IMR-90 (cell line): ENCODE measurements at regions not wholly inside any gene's neighbourhood (a gene's known extent, or its start where the extent isn't known, plus 50 kb on each side); places are given as distances from the start of the nearest gene placed in this dataset.

Source experiments
- ATAC-seq: fragments of 200-7000 bp; cut with Tn5 transposase; 2 replicates; pipeline ENCODE4 v1.9.1; 2020; ENCODE audit warnings: low read depth, mild to moderate bottlenecking, moderate library complexity
- BruUV-seq: library from RNA; stranded (reverse); fragments of 400-500 nt; replicated peaks from 2 replicates; lab custom pipeline; 2021; lab: Mats Ljungman, UMichigan
- CTCF ChIA-PET: fragments of 300-600 bp; formaldehyde crosslinking; extraction: SDS; loops from one replicate; lab custom pipeline; 2021; ENCODE audit warnings: antibody characterized with exemption; lab: Yijun Ruan, JAX
- POLR2A ChIA-PET: fragments of 300-600 bp; sonication (Branson Sonifier 250); formaldehyde crosslinking; loops from one replicate; lab custom pipeline; 2022; ENCODE audit warnings: antibody characterized with exemption; ENCODE audit not compliant: unreplicated experiment; lab: Charles Lee
- DNase-seq: peaks from one replicate; pipeline ENCODE4 v3.0.0; 2013
- H2AFZ ChIP-seq: replicated peaks from 2 replicates; pipeline ENCODE3; 2013; ENCODE audit warnings: low read length, mild to moderate bottlenecking; ENCODE audit not compliant: poor library complexity
- H2AK5ac ChIP-seq: 2 replicates; pipeline ENCODE4 v1.6.1; 2013; ENCODE audit warnings: low read depth, low read length, inconsistent platforms
- H2AK9ac ChIP-seq: replicated peaks from 2 replicates; pipeline ENCODE3; 2013; ENCODE audit warnings: mild to moderate bottlenecking, low read depth, low read length, moderate library complexity; ENCODE audit not compliant: poor library complexity
- H2BK120ac ChIP-seq: 2 replicates; pipeline ENCODE4 v1.6.1; 2013; ENCODE audit warnings: low read depth, low read length, inconsistent platforms
- H2BK15ac ChIP-seq: 3 replicates; pipeline ENCODE4 v1.6.1; 2013; ENCODE audit warnings: low read depth, low read length, inconsistent platforms
- H2BK20ac ChIP-seq: 2 replicates; pipeline ENCODE4 v1.6.1; 2013; ENCODE audit warnings: low read depth, mild to moderate bottlenecking, inconsistent platforms, low read length, moderate library complexity
- H2BK5ac ChIP-seq: 2 replicates; pipeline ENCODE4 v1.6.1; 2013; ENCODE audit warnings: mild to moderate bottlenecking, low read depth, low read length, inconsistent platforms; ENCODE audit not compliant: poor library complexity, severe bottlenecking
- H3K14ac ChIP-seq: replicated peaks from 2 replicates; pipeline ENCODE4 v1.6.1; 2013; ENCODE audit warnings: low read depth, low read length, inconsistent platforms
- H3K18ac ChIP-seq: 2 replicates; pipeline ENCODE4 v1.6.1; 2013; ENCODE audit warnings: low read depth, low read length, control low read depth
- H3K23ac ChIP-seq: 2 replicates; pipeline ENCODE4 v1.6.1; 2013; ENCODE audit warnings: low read depth, low read length, inconsistent platforms
- H3K27ac ChIP-seq: 2 replicates; pipeline ENCODE4 v1.5.1; 2013; ENCODE audit warnings: mild to moderate bottlenecking, control low read depth, low read length; ENCODE audit not compliant: insufficient read depth
- H3K27me3 ChIP-seq: 2 replicates; pipeline ENCODE4 v1.6.1; 2013; ENCODE audit warnings: low read length; ENCODE audit not compliant: control insufficient read depth, insufficient read depth
- H3K36me3 ChIP-seq: 2 replicates; pipeline ENCODE4 v1.6.1; 2013; ENCODE audit warnings: low read length, mixed read lengths; ENCODE audit not compliant: control insufficient read depth, insufficient read depth
- H3K4ac ChIP-seq: 2 replicates; pipeline ENCODE4 v1.6.1; 2013; ENCODE audit warnings: low read depth, low read length, inconsistent platforms
- H3K4me1 ChIP-seq: 2 replicates; pipeline ENCODE4 v1.6.1; 2013; ENCODE audit warnings: low read length, mixed read lengths; ENCODE audit not compliant: control insufficient read depth, insufficient read depth
- H3K4me2 ChIP-seq: 2 replicates; pipeline ENCODE4 v1.6.1; 2013; ENCODE audit warnings: low read depth, mild to moderate bottlenecking, control low read depth, low read length, moderate library complexity
- H3K4me3 ChIP-seq: 2 replicates; pipeline ENCODE4 v1.5.1; 2013; ENCODE audit warnings: low read depth, mild to moderate bottlenecking, control low read depth, low read length, moderate library complexity; ENCODE audit not compliant: insufficient read depth
- H3K56ac ChIP-seq: 2 replicates; pipeline ENCODE4 v1.6.1; 2013; ENCODE audit warnings: low read length, inconsistent platforms; ENCODE audit not compliant: insufficient read depth; ENCODE audit errors: extremely low read depth
- H3K79me1 ChIP-seq, 2 experiments: 2 replicates each; pipeline ENCODE4 v1.6.1; 2013; ENCODE audit warnings: low read length in 2 of 2, inconsistent platforms in 1 of 2, low read depth in 1 of 2
- H3K9ac ChIP-seq: 2 replicates; pipeline ENCODE4 v1.6.1; 2013; ENCODE audit warnings: low read depth, low read length, control low read depth
- H3K9me1 ChIP-seq: 2 replicates; pipeline ENCODE4 v1.6.1; 2013; ENCODE audit warnings: low read length, inconsistent platforms; ENCODE audit not compliant: insufficient read depth
- H3K9me3 ChIP-seq: 2 replicates; pipeline ENCODE4 v1.6.1; 2013; ENCODE audit warnings: low read length; ENCODE audit not compliant: control insufficient read depth, insufficient read depth
- H4K20me1 ChIP-seq: 2 replicates; pipeline ENCODE4 v1.6.1; 2013; ENCODE audit warnings: low read length, inconsistent platforms; ENCODE audit not compliant: insufficient read depth
- H4K5ac ChIP-seq: 2 replicates; pipeline ENCODE4 v1.6.1; 2013; ENCODE audit warnings: mild to moderate bottlenecking, low read depth, low read length, control low read depth
- H4K8ac ChIP-seq, 2 experiments: 2 replicates each; pipeline ENCODE4 v1.6.1; 2013; ENCODE audit warnings: low read depth in 2 of 2, low read length in 2 of 2, control low read depth in 1 of 2, inconsistent platforms in 1 of 2
- H4K91ac ChIP-seq: 2 replicates; pipeline ENCODE4 v1.6.1; 2013; ENCODE audit warnings: low read depth, low read length, inconsistent platforms; ENCODE audit not compliant: insufficient read depth
- BHLHE40 ChIP-seq: fragments of 150-350 bp; IDR thresholded peaks from 2 replicates; pipeline ENCODE4 v1.6.1; 2016; ENCODE audit warnings: mild to moderate bottlenecking, low read depth, low read length
- CHD1 ChIP-seq: IDR thresholded peaks from 2 replicates; pipeline ENCODE4 v1.6.1; 2012; ENCODE audit warnings: low read depth, low read length, improper control_type of control experiment
- CTCF ChIP-seq: conservative IDR thresholded peaks from 2 replicates; pipeline ENCODE4 v1.5.1; 2012; ENCODE audit warnings: mild to moderate bottlenecking, low read depth, low read length, improper control_type of control experiment
- ELK1 ChIP-seq: fragments of 150-350 bp; IDR thresholded peaks from 2 replicates; pipeline ENCODE4 v1.6.1; 2016; ENCODE audit warnings: low read depth, mild to moderate bottlenecking, low read length, moderate library complexity, borderline replicate concordance
- FOS ChIP-seq: fragments of 150-350 bp; IDR thresholded peaks from 2 replicates; pipeline ENCODE4 v1.6.1; 2016; ENCODE audit warnings: low read depth, low read length
- MAFK ChIP-seq: IDR thresholded peaks from 2 replicates; pipeline ENCODE4 v1.6.1; 2012; ENCODE audit warnings: low read depth, low read length, improper control_type of control experiment
- MAZ ChIP-seq: IDR thresholded peaks from 2 replicates; pipeline ENCODE4 v1.6.1; 2012; ENCODE audit warnings: low read depth, mild to moderate bottlenecking, low read length, improper control_type of control experiment, moderate library complexity, borderline replicate concordance
- MXI1 ChIP-seq: IDR thresholded peaks from 2 replicates; pipeline ENCODE4 v1.6.1; 2012; ENCODE audit warnings: low read depth, mild to moderate bottlenecking, low read length, moderate library complexity, borderline replicate concordance
- NFE2L2 ChIP-seq: fragments of 150-350 bp; IDR thresholded peaks from 2 replicates; pipeline ENCODE4 v1.6.1; 2016; ENCODE audit warnings: low read depth, mild to moderate bottlenecking, low read length
- RAD21 ChIP-seq: IDR thresholded peaks from 2 replicates; pipeline ENCODE4 v1.6.1; 2012; ENCODE audit warnings: low read length, improper control_type of control experiment
- RCOR1 ChIP-seq: IDR thresholded peaks from 2 replicates; pipeline ENCODE4 v1.6.1; 2012; ENCODE audit warnings: mild to moderate bottlenecking, low read length, improper control_type of control experiment; ENCODE audit not compliant: insufficient replicate concordance
- RFX5 ChIP-seq: IDR thresholded peaks from 2 replicates; pipeline ENCODE4 v1.8.0; 2012; ENCODE audit warnings: low read depth, mild to moderate bottlenecking, low read length, moderate library complexity
- SMC3 ChIP-seq: fragments of 150-350 bp; IDR thresholded peaks from 2 replicates; pipeline ENCODE4 v1.6.1; 2016; ENCODE audit warnings: low read depth, mild to moderate bottlenecking, antibody characterized with exemption, low read length, moderate library complexity
- USF2 ChIP-seq: fragments of 150-350 bp; IDR thresholded peaks from 2 replicates; pipeline ENCODE4 v1.6.1; 2017; ENCODE audit warnings: mild to moderate bottlenecking, antibody characterized with exemption, low read length, low read depth
- WGBS, 2 experiments: methylation state at CpG; one replicate each; pipeline versions ENCODE4 v1.1.5 to v1.1.7; 2013; ENCODE audit warnings: missing lambda C conversion rate in 2 of 2; ENCODE audit not compliant: insufficient read length in 1 of 2; ENCODE audit errors: extremely low coverage in 2 of 2; 5-methylcytosine and 5-hydroxymethylcytosine counted together
- dilution Hi-C: fragments of 300-500 bp; cut with HindIII; formaldehyde crosslinking; loops from one replicate; pipeline ENCODE4 v1.14.3; 2018; ENCODE audit warnings: low sequenced_read_pairs; ENCODE audit not compliant: unreplicated experiment
- in situ Hi-C: fragments of 300-500 bp; cut with MboI; formaldehyde crosslinking; loops from 3 replicates; pipeline ENCODE4 v1.14.3; 2019; ENCODE audit warnings: low sequenced_read_pairs, inconsistent platforms, mixed read lengths
- intact Hi-C: fragments of 100-400 bp; cut with micrococcal nuclease; formaldehyde crosslinking; loops from 2 replicates; pipeline ENCODE4 v1.10.0; 2022

GRCh38 chr18:33916200-33916599 lies 308.5 kb downstream of the NOL4 start:
- Histone ChIP-seq H3K4me1 (no peaks in the 10 kb centered on the region), H4K91ac (no peak overlapping the region), H2AK9ac (no peak overlapping the region), H3K9ac (no peak overlapping the region), H3K4me2 (no peak overlapping the region), H4K5ac (no peak overlapping the region), H3K18ac (no peak overlapping the region), H3K27ac (no peak overlapping the region), H2BK120ac (no peak overlapping the region), H2BK5ac (no peak overlapping the region), H3K27me3 (no peaks in the 10 kb centered on the region), H2BK15ac (no peak overlapping the region), H4K8ac (no peak overlapping the region), H3K4me3 (no peak overlapping the region), H2AFZ (no peak overlapping the region), H3K9me1 (no peaks in the 10 kb centered on the region), H2AK5ac (no peak overlapping the region), H3K23ac (no peak overlapping the region), H3K79me1 (no peaks in the 10 kb centered on the region), H4K20me1 (no peaks in the 10 kb centered on the region), H3K36me3 (no peaks in the 10 kb centered on the region), H2BK20ac (no peak overlapping the region), H3K56ac (no peak overlapping the region), H3K9me3 (no peaks in the 10 kb centered on the region), H3K14ac (no peak overlapping the region), H3K4ac (no peak overlapping the region)
- BruUV-seq: no TSS peak
- WGBS, 2 experiments: no CpG with 5 or more reads among the region's 4 CpGs
- intact Hi-C loops (no loop called here), dilution Hi-C loops (no loop called here), in situ Hi-C loops (no loop called here)
- no peak for ATAC-seq
- POLR2A ChIA-PET: no interaction called here
- TF ChIP-seq RCOR1: no peak
- no peak for TF ChIP-seq RFX5
- TF ChIP-seq MAZ: no peak
- TF ChIP-seq RAD21: no peak
- no peak for TF ChIP-seq SMC3
- no peak for TF ChIP-seq USF2
- TF ChIP-seq ELK1: no peak
- TF ChIP-seq MXI1: no peak
- TF ChIP-seq CHD1: no peak
- no peak for TF ChIP-seq CTCF
- no peak for TF ChIP-seq MAFK
- no peak for TF ChIP-seq BHLHE40
- no peak for TF ChIP-seq NFE2L2
- TF ChIP-seq FOS: no peak
- no peak for DNase-seq
- CTCF ChIA-PET: no interaction called here
